Peyer's patch (tissue), 4 donors: ENCODE measurements at regions not wholly inside any gene's neighbourhood (a gene's known extent, or its start where the extent isn't known, plus 50 kb on each side); places are given as distances from the start of the nearest gene placed in this dataset.

Experiments
- CTCF ChIP-seq, 6 experiments: fragments of 450-650 bp in 4 of 6; fragments of 200-600 bp in 2 of 6; sonication (generic) in 1 of 6; IDR thresholded peaks; one replicate each; pipeline ENCODE4 v1.5.1; 2017 to 2019; ENCODE audit warnings: antibody characterized with exemption in 6 of 6, mild to moderate bottlenecking in 3 of 6, moderate library complexity in 1 of 6
- POLR2A ChIP-seq, 2 donors: fragments of 450-650 bp; IDR thresholded peaks; one replicate each; pipeline ENCODE4 v1.5.1; 2017; ENCODE audit warnings: antibody characterized with exemption in 2 of 2, mild to moderate bottlenecking in 2 of 2, moderate library complexity in 2 of 2

- no peak for TF ChIP-seq CTCF (IDR thresholded peaks at IDR 0.05)
- TF ChIP-seq POLR2A (IDR thresholded peaks at IDR 0.05): no peak
These were observed 430.1 kb upstream of the FGF16 start for GRCh38 chrX:77017093-77017492.
